ENCODE measurements at regions not wholly inside any gene's neighbourhood (a gene's known extent, or its start where the extent isn't known, plus 50 kb on each side); places are given as distances from the start of the nearest gene placed in this dataset.

DNA sequence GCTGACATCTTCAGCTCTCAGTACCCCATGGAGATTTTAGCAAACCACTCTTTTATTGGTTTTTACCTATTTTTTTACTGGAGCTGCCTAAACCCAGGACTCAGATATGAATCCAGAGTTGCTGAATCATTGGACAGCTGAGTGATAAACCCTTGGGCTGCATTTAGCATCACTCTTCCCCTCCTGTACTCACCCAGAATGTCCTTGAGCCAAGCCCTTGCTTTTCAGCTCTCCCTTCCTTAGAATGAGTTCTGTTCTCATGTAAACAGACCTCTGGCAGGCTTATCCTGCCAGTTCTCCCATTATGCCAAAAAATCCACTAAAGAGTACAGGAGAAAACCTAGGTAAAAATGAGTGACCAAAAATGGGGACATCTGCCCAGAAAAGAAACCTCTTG, 200.1 kb upstream of the POU2AF2 start:
- TF ChIP-seq, protein P1, sequence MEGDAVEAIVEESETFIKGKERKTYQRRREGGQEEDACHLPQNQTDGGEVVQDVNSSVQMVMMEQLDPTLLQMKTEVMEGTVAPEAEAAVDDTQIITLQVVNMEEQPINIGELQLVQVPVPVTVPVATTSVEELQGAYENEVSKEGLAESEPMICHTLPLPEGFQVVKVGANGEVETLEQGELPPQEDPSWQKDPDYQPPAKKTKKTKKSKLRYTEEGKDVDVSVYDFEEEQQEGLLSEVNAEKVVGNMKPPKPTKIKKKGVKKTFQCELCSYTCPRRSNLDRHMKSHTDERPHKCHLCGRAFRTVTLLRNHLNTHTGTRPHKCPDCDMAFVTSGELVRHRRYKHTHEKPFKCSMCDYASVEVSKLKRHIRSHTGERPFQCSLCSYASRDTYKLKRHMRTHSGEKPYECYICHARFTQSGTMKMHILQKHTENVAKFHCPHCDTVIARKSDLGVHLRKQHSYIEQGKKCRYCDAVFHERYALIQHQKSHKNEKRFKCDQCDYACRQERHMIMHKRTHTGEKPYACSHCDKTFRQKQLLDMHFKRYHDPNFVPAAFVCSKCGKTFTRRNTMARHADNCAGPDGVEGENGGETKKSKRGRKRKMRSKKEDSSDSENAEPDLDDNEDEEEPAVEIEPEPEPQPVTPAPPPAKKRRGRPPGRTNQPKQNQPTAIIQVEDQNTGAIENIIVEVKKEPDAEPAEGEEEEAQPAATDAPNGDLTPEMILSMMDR (IDR thresholded peaks at IDR 0.05): no peak
- TF ChIP-seq POLR2A (IDR thresholded peaks at IDR 0.05): no peak

Data from upper lobe of left lung (tissue), 4 donors.